Memory B cell (primary cell): ENCODE measurements at regions not wholly inside any gene's neighbourhood (a gene's known extent, or its start where the extent isn't known, plus 50 kb on each side); places are given as distances from the start of the nearest gene placed in this dataset.
"Not testable (repeated sequence)": the region's sequence is repeated elsewhere in the genome, so short reads cannot be mapped to it uniquely, and the experiment has no call there.

Experiments used
- ATAC-seq: fragments of 150-1000 bp; cut with Tn5 transposase; 2 replicates; pipeline ENCODE4 v1.10.0; 2021; ENCODE audit warnings: low read depth, mild to moderate bottlenecking, moderate library complexity
- DNase-seq, 2 donors: peaks; one replicate each; pipeline ENCODE4 v3.0.0; 2022; ENCODE audit warnings: low spot score in 2 of 2
- H3K27ac Mint-ChIP-seq: one replicate; pipeline ENCODE4 v1.8.0; 2022; ENCODE audit warnings: mild to moderate bottlenecking, moderate library complexity, mixed read lengths
- H3K27me3 Mint-ChIP-seq: one replicate; pipeline ENCODE4 v1.8.0; 2022; ENCODE audit warnings: mixed read lengths
- H3K36me3 Mint-ChIP-seq: one replicate; pipeline ENCODE4 v1.8.0; 2022; ENCODE audit warnings: mild to moderate bottlenecking, mixed read lengths
- H3K4me1 Mint-ChIP-seq: one replicate; pipeline ENCODE4 v1.8.0; 2022; ENCODE audit warnings: mixed read lengths
- H3K4me3 Mint-ChIP-seq: one replicate; pipeline ENCODE4 v1.8.0; 2022; ENCODE audit warnings: mild to moderate bottlenecking, moderate library complexity, mixed read lengths
- H3K9me3 Mint-ChIP-seq: one replicate; pipeline ENCODE4 v1.8.0; 2022; ENCODE audit warnings: mixed read lengths

GRCh38 chrY:10958122-10958521, 1430.4 kb downstream of the TSPY10 start:
- peaks cover 81% of the 10 kb centered on the region for H3K9me3 Mint-ChIP-seq
- not testable (repeated sequence) for H3K4me3 Mint-ChIP-seq, H3K4me1 Mint-ChIP-seq, H3K27me3 Mint-ChIP-seq, H3K27ac Mint-ChIP-seq, ATAC-seq, DNase-seq
- H3K36me3 Mint-ChIP-seq, result peaks cover 46% of the 10 kb centered on the region

DNA sequence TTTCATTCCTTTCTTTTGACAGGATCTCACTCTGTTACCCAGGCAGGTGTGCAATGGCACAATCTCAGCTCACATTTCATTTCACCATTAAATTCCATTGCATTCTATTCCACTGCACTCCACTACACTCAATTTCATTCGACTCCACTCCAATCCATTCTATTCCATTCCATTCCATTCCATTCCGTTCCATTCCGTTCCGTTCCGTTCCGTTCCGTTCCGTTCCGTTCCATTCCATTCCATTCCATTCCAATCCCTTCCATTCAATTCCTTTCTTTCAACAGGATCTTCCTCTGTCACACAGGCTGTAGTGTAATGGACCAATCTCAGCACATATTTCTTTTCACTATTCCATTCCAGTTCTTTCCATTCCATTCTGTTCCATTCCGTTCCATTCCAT, 1445.7 kb downstream of the TSPY10 start:
- ATAC-seq, result no peak
- H3K36me3 Mint-ChIP-seq, result peaks cover 51% of the 10 kb centered on the region
- H3K4me1 Mint-ChIP-seq, result peaks cover 6% of the 10 kb centered on the region
- H3K27me3 Mint-ChIP-seq, result no peaks in the 10 kb centered on the region
- no peak for DNase-seq
- H3K9me3 Mint-ChIP-seq, result peaks cover 92% of the 10 kb centered on the region
- H3K4me3 Mint-ChIP-seq, result no peak overlapping the region
- H3K27ac Mint-ChIP-seq, result no peak overlapping the region

- Mint-ChIP-seq H3K27me3 (no peaks in the 10 kb centered on the region), H3K27ac (no peak overlapping the region), H3K9me3 (peaks cover 95% of the 10 kb centered on the region), H3K36me3 (peaks cover 47% of the 10 kb centered on the region), H3K4me3 (no peak overlapping the region), H3K4me1 (no peaks in the 10 kb centered on the region)
- ATAC-seq, result no peak
- DNase-seq, result no peak
These were observed 1459.0 kb downstream of the TSPY10 start for GRCh38 chrY:10986655-10987054.

DNA sequence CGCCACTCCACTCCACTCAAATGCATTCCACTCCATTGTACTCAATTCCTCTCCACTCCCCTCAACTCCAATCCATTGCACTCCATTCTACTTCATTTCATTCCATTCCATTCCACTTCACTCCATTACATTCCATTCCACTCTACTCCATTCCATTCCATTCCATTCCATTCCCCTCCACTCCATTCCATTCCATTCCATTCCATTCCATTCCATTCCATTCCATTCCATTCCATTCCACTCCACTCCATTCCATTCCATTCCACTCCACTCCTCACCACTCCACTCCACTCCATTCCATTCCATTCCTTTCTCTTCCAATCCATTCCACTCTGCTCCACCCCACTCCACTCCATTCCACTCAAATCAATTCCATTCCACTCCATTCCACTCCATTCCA, 1459.9 kb downstream of the TSPY10 start:
- no peak overlapping the region for H3K4me3 Mint-ChIP-seq
- no peak for ATAC-seq

GRCh38 chrY:10993955-10994354, 1466.3 kb downstream of the TSPY10 start:
- H3K4me3 Mint-ChIP-seq, result no peak overlapping the region
- H3K36me3 Mint-ChIP-seq, result peaks cover 53% of the 10 kb centered on the region
- no peak for ATAC-seq
- no peak overlapping the region for H3K27ac Mint-ChIP-seq
- DNase-seq, result no peak
- H3K9me3 Mint-ChIP-seq, result peaks cover 95% of the 10 kb centered on the region
- H3K27me3 Mint-ChIP-seq, result no peaks in the 10 kb centered on the region
- H3K4me1 Mint-ChIP-seq, result no peaks in the 10 kb centered on the region

More for the DNA sequence above, 1459.9 kb downstream of the TSPY10 start:
- no peak for DNase-seq
- Mint-ChIP-seq H3K27ac (no peak overlapping the region), H3K27me3 (no peaks in the 10 kb centered on the region), H3K36me3 (peaks cover 47% of the 10 kb centered on the region), H3K4me1 (no peaks in the 10 kb centered on the region), H3K9me3 (peaks cover 95% of the 10 kb centered on the region)

- not testable (repeated sequence) for ATAC-seq
These were observed 1472.0 kb downstream of the TSPY10 start for GRCh38 chrY:10999715-11000114.

GRCh38 chrY:11014229-11014628, 1486.5 kb downstream of the TSPY10 start:
- not testable (repeated sequence) for H3K4me1 Mint-ChIP-seq, ATAC-seq, H3K27me3 Mint-ChIP-seq, DNase-seq, H3K27ac Mint-ChIP-seq, H3K4me3 Mint-ChIP-seq
- Mint-ChIP-seq H3K9me3 (peaks cover 89% of the 10 kb centered on the region), H3K36me3 (peaks cover 44% of the 10 kb centered on the region)

More at GRCh38 chrY:10999715-11000114, 1472.0 kb downstream of the TSPY10 start:
- H3K27ac Mint-ChIP-seq, H3K27me3 Mint-ChIP-seq, H3K4me1 Mint-ChIP-seq, DNase-seq, H3K4me3 Mint-ChIP-seq: not testable (repeated sequence)
- Mint-ChIP-seq H3K36me3 (peaks cover 46% of the 10 kb centered on the region), H3K9me3 (peaks cover 77% of the 10 kb centered on the region)

DNA sequence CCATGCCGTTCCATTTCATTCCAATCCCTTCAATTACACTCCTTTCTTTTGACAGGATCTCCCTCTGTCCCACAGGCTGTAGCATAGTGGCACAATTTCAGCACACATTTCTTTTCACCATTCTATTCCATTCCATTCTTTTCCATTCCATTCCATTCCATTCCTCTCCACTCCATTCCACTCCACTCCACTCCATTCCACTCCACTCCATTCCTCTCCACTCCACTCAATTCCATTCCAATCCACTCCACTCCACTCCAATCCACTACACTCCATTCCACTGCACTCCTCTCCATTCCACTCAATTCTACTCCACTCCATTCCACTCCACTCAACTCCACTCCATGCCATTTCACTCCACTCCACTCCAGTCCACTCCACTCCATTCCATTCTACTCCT, 1495.1 kb downstream of the TSPY10 start:
- H3K4me3 Mint-ChIP-seq, result no peak overlapping the region
- DNase-seq (no peak), ATAC-seq (no peak)
- H3K9me3 Mint-ChIP-seq, result peaks cover 88% of the 10 kb centered on the region
- H3K4me1 Mint-ChIP-seq, result peaks cover 5% of the 10 kb centered on the region
- H3K27me3 Mint-ChIP-seq, result no peaks in the 10 kb centered on the region
- H3K27ac Mint-ChIP-seq, result no peak overlapping the region
- peaks cover 59% of the 10 kb centered on the region for H3K36me3 Mint-ChIP-seq

GRCh38 chrY:11044234-11044883, 1516.7 kb downstream of the TSPY10 start:
- peaks cover 24% of the 10 kb centered on the region for H3K9me3 Mint-ChIP-seq
- no peaks in the 10 kb centered on the region for H3K27me3 Mint-ChIP-seq
- H3K27ac Mint-ChIP-seq, result no peak overlapping the region
- H3K36me3 Mint-ChIP-seq, result peaks cover 6% of the 10 kb centered on the region
- no peaks in the 10 kb centered on the region for H3K4me1 Mint-ChIP-seq
- ATAC-seq, result no peak
- H3K4me3 Mint-ChIP-seq, result no peak overlapping the region
- no peak for DNase-seq

DNA sequence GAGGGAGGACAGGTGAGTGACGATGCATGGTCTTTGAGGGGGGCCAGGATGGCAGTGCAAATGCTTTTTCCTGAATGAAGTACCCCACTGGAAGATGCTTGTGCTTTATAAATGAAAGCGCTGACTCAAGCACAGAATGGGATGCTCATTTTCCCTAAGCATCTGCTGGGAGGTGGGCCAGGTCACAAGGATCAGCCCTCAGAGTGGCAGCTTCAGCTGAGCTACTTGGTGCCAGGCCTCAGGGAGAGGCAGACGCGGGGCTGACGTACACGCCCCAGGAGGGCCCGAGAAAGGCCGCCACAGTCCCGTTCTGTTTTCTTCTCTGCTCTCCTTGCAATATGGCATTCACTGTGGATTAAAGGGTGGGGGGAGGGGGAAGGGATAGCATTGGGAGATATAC, 1535.8 kb downstream of the TSPY10 start:
- H3K9me3 Mint-ChIP-seq, result peaks cover 3% of the 10 kb centered on the region

DNA sequence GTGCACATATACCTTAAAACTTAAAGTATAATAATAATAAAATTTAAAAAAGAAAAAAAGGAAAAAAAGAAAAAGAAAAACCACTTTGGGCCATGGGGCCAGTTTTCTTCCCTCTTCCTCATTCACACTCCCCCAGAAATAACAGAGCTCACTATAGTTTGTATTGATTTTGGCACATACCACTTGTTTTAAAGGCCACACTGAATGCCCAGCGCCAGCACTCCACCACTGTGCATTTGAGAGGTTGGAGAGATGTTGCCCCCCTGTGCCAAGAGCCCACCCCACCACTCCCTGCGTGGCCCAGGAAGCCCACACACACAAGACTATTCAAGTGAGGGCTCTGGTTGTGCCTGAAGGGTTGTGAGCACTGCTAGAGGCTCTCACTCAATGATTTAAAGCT, 1536.3 kb downstream of the TSPY10 start:
- no peak for DNase-seq
- ATAC-seq, result no peak
- H3K27me3 Mint-ChIP-seq, result no peaks in the 10 kb centered on the region
- no peaks in the 10 kb centered on the region for H3K36me3 Mint-ChIP-seq
- no peaks in the 10 kb centered on the region for H3K4me1 Mint-ChIP-seq
- no peak overlapping the region for H3K4me3 Mint-ChIP-seq
- H3K27ac Mint-ChIP-seq, result no peak overlapping the region
- H3K9me3 Mint-ChIP-seq, result peaks cover 3% of the 10 kb centered on the region

More for the DNA sequence above, 1535.8 kb downstream of the TSPY10 start:
- ATAC-seq (no peak), DNase-seq (no peak)
- Mint-ChIP-seq H3K4me3 (no peak overlapping the region), H3K4me1 (no peaks in the 10 kb centered on the region), H3K27ac (no peak overlapping the region), H3K36me3 (no peaks in the 10 kb centered on the region), H3K27me3 (no peaks in the 10 kb centered on the region)

- H3K27ac Mint-ChIP-seq, result no peak overlapping the region
- H3K36me3 Mint-ChIP-seq, result no peaks in the 10 kb centered on the region
- no peaks in the 10 kb centered on the region for H3K4me1 Mint-ChIP-seq
- DNase-seq, result no peak
- no peaks in the 10 kb centered on the region for H3K27me3 Mint-ChIP-seq
- H3K4me3 Mint-ChIP-seq, result no peak overlapping the region
- no peak for ATAC-seq
- peaks cover 3% of the 10 kb centered on the region for H3K9me3 Mint-ChIP-seq
These were observed 1536.7 kb downstream of the TSPY10 start for GRCh38 chrY:11064376-11064775.

DNA sequence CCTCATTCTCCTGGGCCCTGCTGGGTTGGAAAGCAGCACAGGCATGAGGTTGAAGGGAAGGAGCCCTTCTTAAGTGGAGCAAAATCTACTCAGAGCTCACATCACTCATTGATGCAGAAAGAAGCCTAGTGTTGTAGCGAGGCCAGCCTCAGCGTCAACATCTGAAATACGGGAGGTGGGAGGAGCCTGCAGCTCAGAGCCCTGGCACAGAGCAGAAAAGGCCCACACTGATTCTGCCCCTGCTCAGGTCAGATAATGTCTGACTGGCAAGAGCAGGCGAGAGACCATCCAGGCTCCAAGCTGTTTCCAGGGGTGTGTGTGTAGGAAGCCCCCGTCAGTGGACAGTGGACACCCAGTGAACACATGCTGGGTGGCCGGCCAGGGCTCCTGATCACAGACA, 1541.6 kb downstream of the TSPY10 start:
- no peak overlapping the region for H3K27ac Mint-ChIP-seq
- DNase-seq, result no peak
- no peaks in the 10 kb centered on the region for H3K4me1 Mint-ChIP-seq
- no peaks in the 10 kb centered on the region for H3K27me3 Mint-ChIP-seq
- H3K4me3 Mint-ChIP-seq, result no peak overlapping the region
- H3K9me3 Mint-ChIP-seq, result no peaks in the 10 kb centered on the region
- no peaks in the 10 kb centered on the region for H3K36me3 Mint-ChIP-seq
- no peak for ATAC-seq

GRCh38 chrY:11070250-11071113, 1542.8 kb downstream of the TSPY10 start:
- no peak for ATAC-seq

More at GRCh38 chrY:11070250-11071113, 1542.8 kb downstream of the TSPY10 start:
- H3K4me1 Mint-ChIP-seq, result no peaks in the 10 kb centered on the region
- H3K4me3 Mint-ChIP-seq, result no peak overlapping the region
- no peaks in the 10 kb centered on the region for H3K9me3 Mint-ChIP-seq
- no peak for DNase-seq
- no peaks in the 10 kb centered on the region for H3K27me3 Mint-ChIP-seq
- no peak overlapping the region for H3K27ac Mint-ChIP-seq
- H3K36me3 Mint-ChIP-seq, result no peaks in the 10 kb centered on the region
